GM12878 (cell line): ENCODE measurements at regions not wholly inside any gene's neighbourhood (a gene's known extent, or its start where the extent isn't known, plus 50 kb on each side); places are given as distances from the start of the nearest gene placed in this dataset.

Experiments
- CEBPZ ChIP-seq: fragments of 150-350 bp; IDR thresholded peaks from 2 replicates; pipeline ENCODE4 v1.6.1; 2016; ENCODE audit warnings: low read depth, low read length
- E4F1 ChIP-seq: fragments of 450-650 bp; IDR thresholded peaks from 2 replicates; pipeline ENCODE4 v1.6.1; 2018; ENCODE audit warnings: borderline replicate concordance, mild to moderate bottlenecking; ENCODE audit not compliant: partially characterized antibody
- FOXM1 ChIP-seq: IDR thresholded peaks from 2 replicates; pipeline ENCODE4 v1.6.1; 2012; ENCODE audit warnings: low read depth, mild to moderate bottlenecking, inconsistent platforms, low read length, moderate library complexity
- NFXL1 ChIP-seq: fragments of 450-650 bp; IDR thresholded peaks from 2 replicates; pipeline ENCODE4 v1.6.1; 2017; ENCODE audit warnings: antibody characterized with exemption, mild to moderate bottlenecking, borderline replicate concordance
- RCOR1 ChIP-seq: conservative IDR thresholded peaks from 2 replicates; pipeline ENCODE4 v1.6.1; 2012; ENCODE audit warnings: low read depth, low read length, improper control_type of control experiment
- RUNX3 ChIP-seq: IDR thresholded peaks from 2 replicates; pipeline ENCODE4 v1.6.1; 2012; ENCODE audit warnings: low read length, inconsistent platforms
- SMAD5 ChIP-seq: IDR thresholded peaks from 2 replicates; pipeline ENCODE4 v1.6.1; 2016; ENCODE audit warnings: antibody characterized with exemption, low read depth
- SREBF1 ChIP-seq: IDR thresholded peaks from 2 replicates; pipeline ENCODE4 v1.6.1; 2012; ENCODE audit warnings: mild to moderate bottlenecking, low read length
- TBL1XR1 ChIP-seq: IDR thresholded peaks from 2 replicates; pipeline ENCODE4 v1.6.1; 2012; ENCODE audit warnings: low read depth, low read length, improper control_type of control experiment

GRCh38 chr10:78746155-78746763 is 322.5 kb upstream of the ZMIZ1 start (continued):
- TF ChIP-seq SREBF1 (no peak), RCOR1 (no peak), TBL1XR1 (no peak), FOXM1 (no peak), SMAD5 (no peak), CEBPZ (no peak), RUNX3 (no peak), NFXL1 (no peak), E4F1 (no peak)
